SK-N-SH (cell line): ENCODE measurements at regions not wholly inside any gene's neighbourhood (a gene's known extent, or its start where the extent isn't known, plus 50 kb on each side); places are given as distances from the start of the nearest gene placed in this dataset.

Experiments
- CTCF ChIA-PET: fragments of 300-600, 350-600 bp; formaldehyde crosslinking; extraction: SDS; loops from one replicate; lab custom pipeline; 2021; lab: Yijun Ruan, JAX
- POLR2A ChIA-PET: fragments of 350-600 bp; sonication (Branson Sonifier 250); formaldehyde crosslinking; extraction: SDS; loops from one replicate; lab custom pipeline; 2020; ENCODE audit warnings: antibody characterized with exemption, inconsistent platforms; lab: Yijun Ruan, JAX
- DNase-seq: peaks from one replicate; pipeline ENCODE4 v3.0.0; 2012
- H2AFZ ChIP-seq: fragments of 200-600 bp; sonication (generic); 2 replicates; pipeline ENCODE4 v1.8.1; 2016; ENCODE audit warnings: antibody characterized with exemption, mild to moderate bottlenecking, low read depth
- H3F3A ChIP-seq: fragments of 200-600 bp; sonication (generic); replicated peaks from 2 replicates; pipeline ENCODE3; 2016; ENCODE audit warnings: antibody characterized with exemption, mild to moderate bottlenecking; ENCODE audit not compliant: insufficient read depth
- H3K27ac ChIP-seq, 2 experiments: fragments of 200-500 bp in 1 of 2; fragments of 200-600 bp in 1 of 2; sonication (Bioruptor generic) in 1 of 2; sonication (generic), shearing (Covaris generic) in 1 of 2; 2 replicates each; pipeline versions ENCODE4 v1.5.1 to v1.6.1; 2014 to 2016; ENCODE audit warnings: low read depth in 2 of 2, inconsistent platforms in 1 of 2, low read length in 1 of 2, mild to moderate bottlenecking in 1 of 2, mixed read lengths in 1 of 2
- H3K27me3 ChIP-seq: fragments of 200-600 bp; sonication (generic), shearing (Covaris generic); 2 replicates; pipeline ENCODE4 v1.6.1; 2016; ENCODE audit warnings: mixed run types; ENCODE audit not compliant: insufficient read depth
- H3K36me3 ChIP-seq, 2 experiments: fragments of 200-500 bp in 1 of 2; fragments of 200-600 bp in 1 of 2; sonication (Bioruptor generic) in 1 of 2; sonication (generic) in 1 of 2; replicated peaks in 1 of 2; 2 replicates each; pipeline versions ENCODE3 to v1.5.1; 2014 to 2016; ENCODE audit warnings: low read length in 1 of 2, mild to moderate bottlenecking in 1 of 2; ENCODE audit not compliant: insufficient read depth in 2 of 2, control insufficient read depth in 1 of 2
- H3K4me1 ChIP-seq, 2 experiments: fragments of 200-500 bp in 1 of 2; fragments of 200-600 bp in 1 of 2; sonication (Bioruptor generic) in 1 of 2; sonication (generic), shearing (Covaris generic) in 1 of 2; 2 replicates each; pipeline versions ENCODE4 v1.5.1 to v1.6.1; 2014 to 2016; ENCODE audit warnings: low read depth in 1 of 2, low read length in 1 of 2, mixed run types in 1 of 2; ENCODE audit not compliant: insufficient read depth in 2 of 2, control insufficient read depth in 1 of 2
- H3K4me2 ChIP-seq: fragments of 200-600 bp; sonication (generic), shearing (Covaris generic); 2 replicates; pipeline ENCODE4 v1.6.1; 2017; ENCODE audit warnings: mixed run types
- H3K4me3 ChIP-seq, 2 experiments: fragments of 200-500 bp in 1 of 2; fragments of 200-600 bp in 1 of 2; sonication (Bioruptor generic) in 1 of 2; sonication (generic), shearing (Covaris generic) in 1 of 2; 2 replicates each; pipeline versions ENCODE4 v1.5.1 to v1.8.1; 2014 to 2016; ENCODE audit warnings: low read depth in 2 of 2, inconsistent platforms in 1 of 2, low read length in 1 of 2, mild to moderate bottlenecking in 1 of 2, mixed read lengths in 1 of 2, moderate library complexity in 1 of 2
- H3K79me2 ChIP-seq: fragments of 200-600 bp; sonication (generic); 2 replicates; pipeline ENCODE4 v1.8.1; 2017; ENCODE audit warnings: mild to moderate bottlenecking; ENCODE audit not compliant: insufficient read depth
- H3K9ac ChIP-seq: fragments of 200-600 bp; sonication (generic); 2 replicates; pipeline ENCODE4 v1.6.1; 2017; ENCODE audit warnings: mixed run types
- H3K9me2 ChIP-seq: fragments of 200-600 bp; sonication (generic); 2 replicates; pipeline ENCODE4 v1.6.1; 2017; ENCODE audit warnings: mixed run types
- H3K9me3 ChIP-seq: fragments of 200-600 bp; sonication (generic); 2 replicates; pipeline ENCODE4 v1.6.1; 2017; ENCODE audit warnings: mixed run types, mild to moderate bottlenecking, moderate library complexity
- H4K20me1 ChIP-seq: fragments of 200-600 bp; sonication (generic); 2 replicates; pipeline ENCODE4 v1.6.1; 2017; ENCODE audit warnings: mild to moderate bottlenecking, mixed run types; ENCODE audit not compliant: insufficient read depth
- FOSL2 ChIP-seq: IDR thresholded peaks from 2 replicates; pipeline ENCODE4 v1.4.0; 2012; ENCODE audit warnings: low read depth, mild to moderate bottlenecking, moderate library complexity, borderline replicate concordance
- FOXM1 ChIP-seq: IDR thresholded peaks from 2 replicates; pipeline ENCODE4 v1.4.0; 2012; ENCODE audit warnings: low read depth, mild to moderate bottlenecking
- GABPA ChIP-seq: IDR thresholded peaks from 2 replicates; pipeline ENCODE4 v1.4.0; 2012; ENCODE audit warnings: low read depth, mild to moderate bottlenecking
- GATA2 ChIP-seq: sonication (generic); formaldehyde crosslinking; IDR thresholded peaks from 2 replicates; pipeline ENCODE4 v1.5.0; 2020; ENCODE audit warnings: mild to moderate bottlenecking, missing genetic modification reagents
- NFIC ChIP-seq: IDR thresholded peaks from 2 replicates; pipeline ENCODE4 v1.4.0; 2012; ENCODE audit warnings: borderline replicate concordance
- RFX5 ChIP-seq: IDR thresholded peaks from 2 replicates; pipeline ENCODE4 v1.6.1; 2012; ENCODE audit warnings: mild to moderate bottlenecking, improper control_type of control experiment, low read length
- SIN3A ChIP-seq: IDR thresholded peaks from 2 replicates; pipeline ENCODE4 v1.6.1; 2012; ENCODE audit warnings: low read depth, mild to moderate bottlenecking, low read length, moderate library complexity, borderline replicate concordance
- TAF1 ChIP-seq: IDR thresholded peaks from 2 replicates; pipeline ENCODE4 v1.6.1; 2012; ENCODE audit warnings: low read depth, mild to moderate bottlenecking, low read length, moderate library complexity, borderline replicate concordance
- WGBS: methylation state at CpG from one replicate; pipeline ENCODE4 v1.1.6; 2017; ENCODE audit warnings: low lambda C conversion rate; 5-methylcytosine and 5-hydroxymethylcytosine counted together
- TF ChIP-seq, protein P1 (sequence below): IDR thresholded peaks from 2 replicates; pipeline ENCODE4 v1.4.0; 2012; ENCODE audit warnings: low read depth, borderline replicate concordance
- TF ChIP-seq, protein P2 (sequence below): IDR thresholded peaks from 2 replicates; pipeline ENCODE4; 2012

DNA sequence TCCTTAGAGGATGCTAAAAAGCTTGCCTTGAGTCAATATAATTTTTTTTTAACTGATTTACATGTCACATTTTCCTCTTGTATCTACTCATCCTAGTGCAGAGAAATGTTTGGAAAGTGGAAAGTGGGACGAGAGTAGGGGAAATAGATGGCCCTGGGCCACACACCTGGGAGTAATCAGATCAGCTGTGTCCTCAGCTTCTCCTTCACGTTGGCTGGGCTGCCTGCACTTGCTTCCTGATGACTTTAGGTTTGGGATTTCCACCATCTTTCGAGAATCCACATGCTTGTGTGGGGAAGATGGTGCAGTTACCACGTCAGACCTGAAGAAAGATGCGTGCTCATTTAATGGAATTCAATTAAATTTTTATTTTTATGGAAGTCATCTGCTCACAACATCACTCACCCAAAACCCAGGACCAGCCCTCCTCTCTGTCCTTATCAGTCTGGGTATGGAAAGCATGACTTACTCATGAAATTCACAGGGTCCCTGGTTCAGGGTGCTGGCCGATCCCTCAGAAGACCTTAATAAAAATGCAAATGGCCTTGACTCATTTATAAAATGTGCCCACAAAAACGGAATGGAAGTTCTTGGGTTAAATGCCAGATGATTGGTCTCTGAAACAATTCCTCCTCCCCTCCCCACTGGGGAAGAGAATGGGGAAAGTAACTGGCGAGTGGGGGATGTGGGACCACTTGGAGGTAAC lies 74.5 kb upstream of the TIAM2 start:
- CTCF ChIA-PET, result interaction anchor here (1.4 to 1.7 kb wide), 2 partner anchors 16 to 245 kb away, joined by 4 to 6 read pairs; no protein-coding TSS in a partner anchor
- H3K4me2 ChIP-seq, result no peak overlapping the region
- no peak for DNase-seq

DNA sequence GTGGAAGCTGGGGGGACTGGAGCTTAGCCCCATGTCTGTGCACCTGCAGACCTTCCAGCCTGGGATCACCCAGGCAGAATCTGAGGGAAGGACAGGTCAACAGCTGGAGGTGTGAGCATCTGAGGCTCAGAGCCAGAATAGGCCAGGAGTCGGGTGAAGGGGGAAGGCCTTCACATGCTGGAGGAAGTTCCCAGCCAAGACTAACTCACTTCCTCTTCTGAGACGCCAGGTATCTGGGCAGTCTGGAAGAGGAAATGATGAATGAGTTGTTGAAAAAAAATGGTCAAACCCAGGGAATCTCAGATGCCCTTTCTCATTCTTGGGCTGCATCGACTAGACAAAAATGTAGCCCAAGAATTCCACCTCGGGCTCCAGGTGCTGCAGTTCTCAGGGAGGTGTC lies 73.6 kb upstream of the TIAM2 start:
- WGBS, result 72% methylated on average over 4 of the region's 4 CpGs

More for the DNA sequence above, 74.5 kb upstream of the TIAM2 start:
- Histone ChIP-seq H3K27me3 (no peaks in the 10 kb centered on the region), H3K9me3 (no peaks in the 10 kb centered on the region), H3F3A (no peaks in the 10 kb centered on the region), H3K36me3 (no peaks in the 10 kb centered on the region), H3K4me3 (no peak overlapping the region), H3K79me2 (no peaks in the 10 kb centered on the region), H3K4me1 (peaks cover 0 to 21% of the 10 kb centered on the region in 2 experiments; a peak in 1 of 4 replicates), H2AFZ (no peak overlapping the region), H3K27ac (no peak overlapping the region), H4K20me1 (no peaks in the 10 kb centered on the region), H3K9ac (no peak overlapping the region), H3K9me2 (no peaks in the 10 kb centered on the region)
- TF ChIP-seq GATA2 (CRISPR knock-in tag) (no peak), GABPA (no peak)
- TF ChIP-seq, protein P1, sequence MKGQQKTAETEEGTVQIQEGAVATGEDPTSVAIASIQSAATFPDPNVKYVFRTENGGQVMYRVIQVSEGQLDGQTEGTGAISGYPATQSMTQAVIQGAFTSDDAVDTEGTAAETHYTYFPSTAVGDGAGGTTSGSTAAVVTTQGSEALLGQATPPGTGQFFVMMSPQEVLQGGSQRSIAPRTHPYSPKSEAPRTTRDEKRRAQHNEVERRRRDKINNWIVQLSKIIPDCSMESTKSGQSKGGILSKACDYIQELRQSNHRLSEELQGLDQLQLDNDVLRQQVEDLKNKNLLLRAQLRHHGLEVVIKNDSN, result no peak
- POLR2A ChIA-PET, result no interaction called here
- 75% methylated on average over 8 of the region's 8 CpGs for WGBS

More for the DNA sequence above, 73.6 kb upstream of the TIAM2 start:
- Histone ChIP-seq H3K36me3 (no peaks in the 10 kb centered on the region), H3K9ac (no peak overlapping the region), H3K4me3 (no peak overlapping the region), H3K27ac (no peak overlapping the region), H3K9me2 (no peaks in the 10 kb centered on the region), H3K27me3 (no peaks in the 10 kb centered on the region), H3F3A (no peaks in the 10 kb centered on the region), H3K79me2 (no peaks in the 10 kb centered on the region), H2AFZ (no peak overlapping the region), H3K4me2 (no peak overlapping the region), H3K9me3 (no peaks in the 10 kb centered on the region), H3K4me1 (peaks cover 0 to 21% of the 10 kb centered on the region in 2 experiments; a peak in 1 of 4 replicates), H4K20me1 (no peaks in the 10 kb centered on the region)
- no peak for DNase-seq
- POLR2A ChIA-PET, result no interaction called here
- TF ChIP-seq TAF1, result no peak
- no peak for TF ChIP-seq FOXM1
- no peak for TF ChIP-seq SIN3A
- TF ChIP-seq, protein P2, sequence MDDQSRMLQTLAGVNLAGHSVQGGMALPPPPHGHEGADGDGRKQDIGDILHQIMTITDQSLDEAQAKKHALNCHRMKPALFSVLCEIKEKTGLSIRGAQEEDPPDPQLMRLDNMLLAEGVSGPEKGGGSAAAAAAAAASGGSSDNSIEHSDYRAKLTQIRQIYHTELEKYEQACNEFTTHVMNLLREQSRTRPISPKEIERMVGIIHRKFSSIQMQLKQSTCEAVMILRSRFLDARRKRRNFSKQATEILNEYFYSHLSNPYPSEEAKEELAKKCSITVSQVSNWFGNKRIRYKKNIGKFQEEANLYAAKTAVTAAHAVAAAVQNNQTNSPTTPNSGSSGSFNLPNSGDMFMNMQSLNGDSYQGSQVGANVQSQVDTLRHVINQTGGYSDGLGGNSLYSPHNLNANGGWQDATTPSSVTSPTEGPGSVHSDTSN, result no peak
- TF ChIP-seq NFIC, result no peak
- TF ChIP-seq FOSL2, result no peak
- no peak for TF ChIP-seq RFX5
- CTCF ChIA-PET, result interaction anchor here (1.4 to 1.7 kb wide), 2 partner anchors 246 to 256 kb away, joined by 4 read pairs; no protein-coding TSS in a partner anchor
